Heart left ventricle (tissue), 16 donors: ENCODE measurements at regions not wholly inside any gene's neighbourhood (a gene's known extent, or its start where the extent isn't known, plus 50 kb on each side); places are given as distances from the start of the nearest gene placed in this dataset.
A peak's percentile ranks its signal among the peaks of the same experiment; 100 is the strongest.

Experiments used
- ATAC-seq, 4 donors: fragments of 200-7000 bp; cut with Tn5 transposase; one replicate each; pipeline ENCODE4 v1.9.1; 2020 to 2022; ENCODE audit warnings: moderate library complexity in 4 of 4, mild to moderate bottlenecking in 3 of 4, moderate number of reproducible peaks in 1 of 4
- DNase-seq, 5 donors: peaks; one replicate each; pipeline ENCODE4 v3.0.0-alpha.2; 2020
- H3K27ac ChIP-seq, 12 donors: fragments of 200-600 bp; sonication (generic) in 4 of 12; one replicate each; pipeline versions ENCODE4 v1.5.0 to v1.8.0; 2016 to 2022; ENCODE audit warnings: mild to moderate bottlenecking in 2 of 12
- H3K27me3 ChIP-seq, 9 donors: fragments of 200-600 bp; sonication (generic) in 2 of 9; one replicate each; pipeline versions ENCODE4 v1.5.1 to v1.8.0; 2016 to 2022; ENCODE audit warnings: mild to moderate bottlenecking in 3 of 9
- H3K36me3 ChIP-seq, 9 donors: fragments of 200-600 bp; sonication (generic) in 2 of 9; one replicate each; pipeline versions ENCODE4 v1.5.0 to v1.8.0; 2018 to 2022; ENCODE audit warnings: mild to moderate bottlenecking in 2 of 9
- H3K4me1 ChIP-seq, 12 donors: fragments of 200-600 bp; sonication (generic) in 4 of 12; one replicate each; pipeline versions ENCODE4 v1.5.0 to v1.8.0; 2016 to 2022; ENCODE audit warnings: mild to moderate bottlenecking in 3 of 12
- H3K4me3 ChIP-seq, 12 donors: fragments of 200-600 bp; sonication (generic) in 4 of 12; one replicate each; pipeline versions ENCODE4 v1.5.0 to v1.8.0; 2017 to 2022; ENCODE audit warnings: mild to moderate bottlenecking in 9 of 12, moderate library complexity in 4 of 12
- H3K9me3 ChIP-seq, 12 donors: fragments of 200-600 bp; sonication (generic) in 4 of 12; one replicate each; pipeline versions ENCODE4 v1.5.0 to v1.8.0; 2016 to 2022; ENCODE audit warnings: mild to moderate bottlenecking in 1 of 12
- POLR2A ChIP-seq, 2 donors: fragments of 450-650 bp; IDR thresholded peaks; one replicate each; pipeline ENCODE4 v1.6.1; 2017; ENCODE audit warnings: antibody characterized with exemption in 2 of 2, mild to moderate bottlenecking in 2 of 2, moderate library complexity in 2 of 2
- WGBS, 4 donors: extraction: QIAGEN DNeasy Blood & Tissue Kit in 2 of 4; methylation state at CpG; one replicate each; pipeline versions ENCODE4 v1.1.5 to v1.1.7; 2013 to 2018; 5-methylcytosine and 5-hydroxymethylcytosine counted together
- intact Hi-C, 10 donors: fragments of 100-400 bp; cut with DNase I; formaldehyde crosslinking; loops; one replicate each; pipeline versions ENCODE4 v1.11.1 to v1.14.2; 2022
- TF ChIP-seq, protein P1 (sequence below), 12 donors: fragments of 200-600 bp; sonication (generic) in 4 of 12; IDR thresholded peaks; one replicate each; pipeline versions ENCODE4 v1.5.0 to v1.8.0; 2018 to 2022; ENCODE audit warnings: antibody characterized with exemption in 12 of 12, mild to moderate bottlenecking in 5 of 12
- donor health status: ischemic (EF 13 %, LVEDD 7.1; RV severe dilation, severe dysfunction).
- donor health status: healthy with polysubstance abuse.
- donor health status: DM: no; HTN: yes; CAD: no.
- donor health status: DM: no; HTN: no; CAD: no.
- donor health status: ischemic (EF 25% LVEDD 6.9; RV normal size, moderate dysfunction).
- donor health status: ischemic (EF 25% LVEDD 5.7; RV mildly dilated, moderate dysfunction).
- donor health status: healthy.
- donor health status: DM: yes; HTN: yes; CAD: no.
- donor health status: ischemic (EF 35%, LVEDD 5.7; RV mildly dilated, moderate dysfunction).
- donor health status: nonischemic (EF 11% LVEDD 7.7; RV severe dilation, severe dysfunction).
- donor health status: DM: yes; HTN: yes; CAD: no.
- donor health status: PGD.
- donor health status: ischemic (EF 29% LVEDD 5.4; RV normal size, mild dysfunction).
- donor health status: nonischemic (EF 23%, LVEDD 6.1; RV moderate dilation, normal function).

DNA sequence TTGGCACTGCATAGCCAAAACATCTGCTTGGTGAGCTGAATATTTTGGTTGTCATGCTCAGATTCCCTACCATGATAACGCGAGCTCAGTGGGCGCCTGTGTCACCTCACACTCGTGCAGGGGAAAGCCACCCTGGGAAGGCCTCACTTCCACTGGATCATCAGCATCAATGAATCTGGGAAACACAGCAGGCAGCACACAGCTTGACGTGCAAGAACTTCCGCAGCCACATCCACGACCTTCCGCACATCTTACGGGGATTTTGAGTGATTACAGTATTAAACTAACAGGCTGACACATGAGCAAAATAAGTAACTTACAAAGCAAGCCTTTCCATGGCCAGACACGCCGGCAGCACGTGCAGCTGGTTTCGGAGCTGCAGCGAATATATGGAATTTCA, 54.7 kb upstream of the FOXF1 start:
- H3K4me3 ChIP-seq = no peak overlapping the region
- H3K27me3 ChIP-seq = peaks cover 0 to 56% (median 6%) of the 10 kb centered on the region in 9 donors
- H3K4me1 ChIP-seq = peaks cover 0 to 4% (median 0%) of the 10 kb centered on the region in 12 donors
- 86 to 91% (median 88%) methylated on average over 11 to 14 of the region's 14 CpGs for WGBS, 4 donors
- peaks cover 0 to 3% (median 0%) of the 10 kb centered on the region in 12 donors for H3K9me3 ChIP-seq
- H3K27ac ChIP-seq = peak overlapping the region in 1 of 12 donors; percentile 34
- DNase-seq = no peak
- H3K36me3 ChIP-seq = no peaks in the 10 kb centered on the region
- intact Hi-C loops = no loop called here
- ATAC-seq = no peak
- TF ChIP-seq, protein P1, sequence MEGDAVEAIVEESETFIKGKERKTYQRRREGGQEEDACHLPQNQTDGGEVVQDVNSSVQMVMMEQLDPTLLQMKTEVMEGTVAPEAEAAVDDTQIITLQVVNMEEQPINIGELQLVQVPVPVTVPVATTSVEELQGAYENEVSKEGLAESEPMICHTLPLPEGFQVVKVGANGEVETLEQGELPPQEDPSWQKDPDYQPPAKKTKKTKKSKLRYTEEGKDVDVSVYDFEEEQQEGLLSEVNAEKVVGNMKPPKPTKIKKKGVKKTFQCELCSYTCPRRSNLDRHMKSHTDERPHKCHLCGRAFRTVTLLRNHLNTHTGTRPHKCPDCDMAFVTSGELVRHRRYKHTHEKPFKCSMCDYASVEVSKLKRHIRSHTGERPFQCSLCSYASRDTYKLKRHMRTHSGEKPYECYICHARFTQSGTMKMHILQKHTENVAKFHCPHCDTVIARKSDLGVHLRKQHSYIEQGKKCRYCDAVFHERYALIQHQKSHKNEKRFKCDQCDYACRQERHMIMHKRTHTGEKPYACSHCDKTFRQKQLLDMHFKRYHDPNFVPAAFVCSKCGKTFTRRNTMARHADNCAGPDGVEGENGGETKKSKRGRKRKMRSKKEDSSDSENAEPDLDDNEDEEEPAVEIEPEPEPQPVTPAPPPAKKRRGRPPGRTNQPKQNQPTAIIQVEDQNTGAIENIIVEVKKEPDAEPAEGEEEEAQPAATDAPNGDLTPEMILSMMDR (IDR thresholded peaks at IDR 0.05) = no peak
- no peak for TF ChIP-seq POLR2A (IDR thresholded peaks at IDR 0.05)

DNA sequence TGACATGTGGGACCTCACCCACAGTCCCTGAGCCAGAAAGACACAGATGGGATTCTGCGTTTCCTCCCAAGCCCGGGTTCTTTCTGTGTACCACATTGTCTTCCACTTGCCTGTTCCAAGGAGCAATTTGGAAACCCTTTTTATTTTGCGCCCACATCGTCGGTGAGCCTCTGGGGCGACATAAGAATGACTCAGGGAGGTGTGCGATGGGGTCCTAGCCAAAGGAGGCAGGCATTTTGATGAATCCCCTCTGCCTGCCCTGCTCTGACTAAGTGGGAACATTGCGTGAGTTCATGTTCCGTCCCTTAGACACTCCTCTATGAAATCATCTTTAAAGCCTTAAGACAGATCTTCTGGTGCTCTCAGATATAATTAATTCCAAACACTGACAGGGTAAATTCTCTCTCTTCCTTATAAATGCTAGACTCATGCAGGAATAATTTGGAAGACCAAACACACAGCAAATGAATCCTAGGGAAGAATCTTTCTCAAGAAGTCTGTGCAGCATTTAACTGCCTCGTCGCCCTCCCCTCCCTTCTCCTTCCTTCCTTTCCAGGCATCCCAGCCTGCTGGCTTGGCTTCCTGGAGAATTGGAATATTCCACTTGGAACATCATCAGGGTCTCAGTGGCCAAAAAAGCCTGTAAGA, 52.7 kb upstream of the FOXF1 start:
- ATAC-seq = peak in 3 of 4 donors; percentile 47 to 91 (median 75)
- 45 to 58% (median 47%) methylated on average over 11 of the region's 11 CpGs for WGBS, 4 donors
- Histone ChIP-seq H3K4me1 (peaks cover 0 to 4% (median 0%) of the 10 kb centered on the region in 12 donors), H3K27me3 (peaks cover 0 to 50% (median 6%) of the 10 kb centered on the region in 9 donors), H3K9me3 (peaks cover 0 to 13% (median 2%) of the 10 kb centered on the region in 12 donors), H3K36me3 (no peaks in the 10 kb centered on the region), H3K4me3 (no peak overlapping the region), H3K27ac (peak overlapping the region in 2 of 12 donors; percentile 22 to 82)
- peak in 1 of 5 donors; percentile 43 for DNase-seq
- intact Hi-C loops = no loop called here
- no peak for TF ChIP-seq POLR2A (IDR thresholded peaks at IDR 0.05)
- TF ChIP-seq, protein P1 (IDR thresholded peaks at IDR 0.05) = no peak

DNA sequence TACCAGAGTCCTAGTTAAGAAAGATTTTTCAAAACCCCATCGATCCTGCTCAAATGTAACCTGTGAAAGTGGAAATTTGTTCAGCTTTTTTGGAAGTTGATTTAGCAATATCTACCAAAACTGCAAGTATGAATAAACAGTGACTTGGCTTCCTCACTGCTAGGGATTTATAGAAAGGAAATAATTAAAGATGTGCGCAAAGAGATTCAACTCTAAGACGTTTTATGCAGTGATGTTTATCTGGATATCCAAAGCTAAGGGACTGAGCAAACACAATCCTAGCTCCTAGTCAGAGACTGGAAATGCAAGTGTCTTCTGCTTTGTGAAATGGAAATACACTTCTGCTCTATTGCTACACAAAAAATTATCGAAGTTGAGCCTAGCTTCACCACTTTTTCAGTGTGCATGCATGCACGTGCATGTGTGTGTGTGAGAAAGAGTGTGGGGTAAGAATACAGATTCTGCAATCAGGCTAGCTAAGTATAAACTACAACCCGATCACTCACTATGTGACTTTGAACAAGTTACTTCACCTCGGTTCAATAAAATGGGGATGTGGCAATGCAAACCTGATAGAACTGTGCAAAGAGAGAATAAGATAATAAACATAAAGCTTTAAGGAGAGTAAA, 52.1 kb upstream of the FOXF1 start:
- Histone ChIP-seq H3K27me3 (peaks cover 0 to 48% (median 6%) of the 10 kb centered on the region in 9 donors), H3K27ac (peak overlapping the region in 1 of 12 donors; percentile 82), H3K36me3 (no peaks in the 10 kb centered on the region), H3K4me1 (peaks cover 0 to 4% (median 0%) of the 10 kb centered on the region in 12 donors), H3K4me3 (no peak overlapping the region), H3K9me3 (peaks cover 0 to 13% (median 2%) of the 10 kb centered on the region in 12 donors)
- WGBS, 4 donors = 57 to 62% (median 58%) methylated on average over 7 of the region's 7 CpGs
- TF ChIP-seq, protein P1 (IDR thresholded peaks at IDR 0.05) = no peak
- no peak for TF ChIP-seq POLR2A (IDR thresholded peaks at IDR 0.05)
- intact Hi-C loops = no loop called here
- no peak for ATAC-seq
- no peak for DNase-seq

DNA sequence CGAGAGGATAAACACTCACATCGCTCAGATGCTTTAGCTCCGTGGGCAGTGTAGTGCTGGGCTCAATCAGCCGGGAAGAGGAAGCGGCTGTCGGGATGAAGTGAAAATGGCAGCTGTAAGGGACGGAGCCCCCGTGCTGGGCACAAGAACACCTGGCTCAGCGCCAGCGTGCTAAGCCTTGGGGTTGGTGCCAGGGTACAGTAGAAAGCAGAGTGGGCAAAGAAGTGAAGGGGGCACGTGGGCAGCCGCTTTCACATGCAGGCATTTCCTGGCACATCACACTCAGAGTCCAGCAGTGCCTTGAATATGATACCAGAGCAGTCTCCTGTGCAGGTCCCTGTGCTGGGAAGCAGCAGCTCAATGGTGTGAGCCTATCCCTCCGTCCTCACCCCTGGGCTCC, 51.1 kb upstream of the FOXF1 start:
- Histone ChIP-seq H3K9me3 (peaks cover 0 to 13% (median 2%) of the 10 kb centered on the region in 12 donors), H3K4me1 (peaks cover 0 to 4% (median 0%) of the 10 kb centered on the region in 12 donors), H3K27me3 (peaks cover 0 to 48% (median 6%) of the 10 kb centered on the region in 9 donors), H3K27ac (peak overlapping the region in 1 of 12 donors; percentile 82), H3K4me3 (no peak overlapping the region), H3K36me3 (no peaks in the 10 kb centered on the region)
- DNase-seq = no peak
- intact Hi-C loops = no loop called here
- WGBS, 4 donors = 57 to 68% (median 61%) methylated on average over 13 of the region's 13 CpGs
- TF ChIP-seq, protein P1 (IDR thresholded peaks at IDR 0.05) = no peak
- TF ChIP-seq POLR2A (IDR thresholded peaks at IDR 0.05) = no peak
- no peak for ATAC-seq
